ENCODE measurements at regions not wholly inside any gene's neighbourhood (a gene's known extent, or its start where the extent isn't known, plus 50 kb on each side); places are given as distances from the start of the nearest gene placed in this dataset.

DNA sequence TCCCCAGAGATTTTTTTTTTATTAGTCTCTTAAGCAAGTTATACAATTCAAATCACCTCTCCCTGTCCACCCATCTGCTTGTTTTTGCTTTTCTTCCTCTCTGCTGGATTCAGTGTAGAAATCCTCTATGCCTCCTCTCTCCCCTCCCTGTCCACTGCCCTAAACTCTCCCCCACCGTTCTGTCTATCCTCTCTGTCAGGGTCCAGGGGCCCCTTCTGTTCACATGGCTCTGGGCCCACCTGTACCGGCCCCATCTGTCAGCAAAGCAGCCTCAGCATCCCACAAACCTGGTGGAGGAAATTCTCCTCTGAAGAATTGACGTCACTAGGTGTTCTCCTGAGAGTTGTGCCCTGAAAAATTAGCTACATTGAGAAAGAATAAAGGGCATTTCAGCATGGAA lies 137.6 kb upstream of the CMC1 start:
- TF ChIP-seq, protein P1, sequence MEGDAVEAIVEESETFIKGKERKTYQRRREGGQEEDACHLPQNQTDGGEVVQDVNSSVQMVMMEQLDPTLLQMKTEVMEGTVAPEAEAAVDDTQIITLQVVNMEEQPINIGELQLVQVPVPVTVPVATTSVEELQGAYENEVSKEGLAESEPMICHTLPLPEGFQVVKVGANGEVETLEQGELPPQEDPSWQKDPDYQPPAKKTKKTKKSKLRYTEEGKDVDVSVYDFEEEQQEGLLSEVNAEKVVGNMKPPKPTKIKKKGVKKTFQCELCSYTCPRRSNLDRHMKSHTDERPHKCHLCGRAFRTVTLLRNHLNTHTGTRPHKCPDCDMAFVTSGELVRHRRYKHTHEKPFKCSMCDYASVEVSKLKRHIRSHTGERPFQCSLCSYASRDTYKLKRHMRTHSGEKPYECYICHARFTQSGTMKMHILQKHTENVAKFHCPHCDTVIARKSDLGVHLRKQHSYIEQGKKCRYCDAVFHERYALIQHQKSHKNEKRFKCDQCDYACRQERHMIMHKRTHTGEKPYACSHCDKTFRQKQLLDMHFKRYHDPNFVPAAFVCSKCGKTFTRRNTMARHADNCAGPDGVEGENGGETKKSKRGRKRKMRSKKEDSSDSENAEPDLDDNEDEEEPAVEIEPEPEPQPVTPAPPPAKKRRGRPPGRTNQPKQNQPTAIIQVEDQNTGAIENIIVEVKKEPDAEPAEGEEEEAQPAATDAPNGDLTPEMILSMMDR (IDR thresholded peaks at IDR 0.05; ENCODE audit: low read depth, low read length, missing input control): no peak
- no peak for TF ChIP-seq ZBTB33 (IDR thresholded peaks at IDR 0.05)
- TF ChIP-seq SP1 (IDR thresholded peaks at IDR 0.05): no peak
- no peak for TF ChIP-seq JUND (IDR thresholded peaks at IDR 0.05)
- TF ChIP-seq, protein P2, sequence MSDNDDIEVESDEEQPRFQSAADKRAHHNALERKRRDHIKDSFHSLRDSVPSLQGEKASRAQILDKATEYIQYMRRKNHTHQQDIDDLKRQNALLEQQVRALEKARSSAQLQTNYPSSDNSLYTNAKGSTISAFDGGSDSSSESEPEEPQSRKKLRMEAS (IDR thresholded peaks at IDR 0.05): no peak
- TF ChIP-seq, protein P3, sequence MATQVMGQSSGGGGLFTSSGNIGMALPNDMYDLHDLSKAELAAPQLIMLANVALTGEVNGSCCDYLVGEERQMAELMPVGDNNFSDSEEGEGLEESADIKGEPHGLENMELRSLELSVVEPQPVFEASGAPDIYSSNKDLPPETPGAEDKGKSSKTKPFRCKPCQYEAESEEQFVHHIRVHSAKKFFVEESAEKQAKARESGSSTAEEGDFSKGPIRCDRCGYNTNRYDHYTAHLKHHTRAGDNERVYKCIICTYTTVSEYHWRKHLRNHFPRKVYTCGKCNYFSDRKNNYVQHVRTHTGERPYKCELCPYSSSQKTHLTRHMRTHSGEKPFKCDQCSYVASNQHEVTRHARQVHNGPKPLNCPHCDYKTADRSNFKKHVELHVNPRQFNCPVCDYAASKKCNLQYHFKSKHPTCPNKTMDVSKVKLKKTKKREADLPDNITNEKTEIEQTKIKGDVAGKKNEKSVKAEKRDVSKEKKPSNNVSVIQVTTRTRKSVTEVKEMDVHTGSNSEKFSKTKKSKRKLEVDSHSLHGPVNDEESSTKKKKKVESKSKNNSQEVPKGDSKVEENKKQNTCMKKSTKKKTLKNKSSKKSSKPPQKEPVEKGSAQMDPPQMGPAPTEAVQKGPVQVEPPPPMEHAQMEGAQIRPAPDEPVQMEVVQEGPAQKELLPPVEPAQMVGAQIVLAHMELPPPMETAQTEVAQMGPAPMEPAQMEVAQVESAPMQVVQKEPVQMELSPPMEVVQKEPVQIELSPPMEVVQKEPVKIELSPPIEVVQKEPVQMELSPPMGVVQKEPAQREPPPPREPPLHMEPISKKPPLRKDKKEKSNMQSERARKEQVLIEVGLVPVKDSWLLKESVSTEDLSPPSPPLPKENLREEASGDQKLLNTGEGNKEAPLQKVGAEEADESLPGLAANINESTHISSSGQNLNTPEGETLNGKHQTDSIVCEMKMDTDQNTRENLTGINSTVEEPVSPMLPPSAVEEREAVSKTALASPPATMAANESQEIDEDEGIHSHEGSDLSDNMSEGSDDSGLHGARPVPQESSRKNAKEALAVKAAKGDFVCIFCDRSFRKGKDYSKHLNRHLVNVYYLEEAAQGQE (IDR thresholded peaks at IDR 0.05): no peak
- TF ChIP-seq NR2F2 (IDR thresholded peaks at IDR 0.05): no peak
